ENCODE measurements at regions not wholly inside any gene's neighbourhood (a gene's known extent, or its start where the extent isn't known, plus 50 kb on each side); places are given as distances from the start of the nearest gene placed in this dataset.

GRCh38 chr4:157664726-157665125, 444.2 kb downstream of the GRIA2 start:
- Histone ChIP-seq H3K4me3 (ENCODE audit: low read length) (no peak overlapping the region), H3K9me3 (ENCODE audit: control insufficient read depth, low read length) (no peaks in the 10 kb centered on the region), H3K9ac (ENCODE audit: low read length) (no peak overlapping the region), H3K4me1 (ENCODE audit: control insufficient read depth, insufficient read depth, low read length) (no peaks in the 10 kb centered on the region), H3K36me3 (ENCODE audit: control insufficient read depth, insufficient read depth, low read length) (no peaks in the 10 kb centered on the region), H3K27me3 (ENCODE audit: control insufficient read depth, insufficient read depth, low read length) (no peaks in the 10 kb centered on the region)

- H3K4me3 ChIP-seq (ENCODE audit: low read length) = no peak overlapping the region
Observed at GRCh38 chr4:157655096-157655809, 434.7 kb downstream of the GRIA2 start.

GRCh38 chr4:157643257-157643656, 422.7 kb downstream of the GRIA2 start:
- no peaks in the 10 kb centered on the region for H3K27me3 ChIP-seq (ENCODE audit: control insufficient read depth, insufficient read depth, low read length)
- no peak overlapping the region for H3K4me3 ChIP-seq (ENCODE audit: low read length)
- H3K9ac ChIP-seq (ENCODE audit: low read length) = no peak overlapping the region
- no peaks in the 10 kb centered on the region for H3K9me3 ChIP-seq (ENCODE audit: control insufficient read depth, low read length)
- no peaks in the 10 kb centered on the region for H3K4me1 ChIP-seq (ENCODE audit: control insufficient read depth, insufficient read depth, low read length)
- H3K36me3 ChIP-seq (ENCODE audit: control insufficient read depth, insufficient read depth, low read length) = no peaks in the 10 kb centered on the region

More at GRCh38 chr4:157655096-157655809, 434.7 kb downstream of the GRIA2 start:
- no peaks in the 10 kb centered on the region for H3K9me3 ChIP-seq (ENCODE audit: control insufficient read depth, low read length)
- no peaks in the 10 kb centered on the region for H3K36me3 ChIP-seq (ENCODE audit: control insufficient read depth, insufficient read depth, low read length)
- H3K4me1 ChIP-seq (ENCODE audit: control insufficient read depth, insufficient read depth, low read length) = no peaks in the 10 kb centered on the region
- H3K9ac ChIP-seq (ENCODE audit: low read length) = no peak overlapping the region
- H3K27me3 ChIP-seq (ENCODE audit: control insufficient read depth, insufficient read depth, low read length) = no peaks in the 10 kb centered on the region

GRCh38 chr4:157634057-157634456, 413.5 kb downstream of the GRIA2 start:
- no peaks in the 10 kb centered on the region for H3K4me1 ChIP-seq (ENCODE audit: control insufficient read depth, insufficient read depth, low read length)
- no peaks in the 10 kb centered on the region for H3K36me3 ChIP-seq (ENCODE audit: control insufficient read depth, insufficient read depth, low read length)
- H3K27me3 ChIP-seq (ENCODE audit: control insufficient read depth, insufficient read depth, low read length) = no peaks in the 10 kb centered on the region
- H3K9me3 ChIP-seq (ENCODE audit: control insufficient read depth, low read length) = no peaks in the 10 kb centered on the region
- no peak overlapping the region for H3K9ac ChIP-seq (ENCODE audit: low read length)
- no peak overlapping the region for H3K4me3 ChIP-seq (ENCODE audit: low read length)

GRCh38 chr4:157616741-157617472, 396.4 kb downstream of the GRIA2 start:
- Histone ChIP-seq H3K9me3 (ENCODE audit: control insufficient read depth, low read length) (no peaks in the 10 kb centered on the region), H3K4me3 (ENCODE audit: low read length) (no peak overlapping the region), H3K36me3 (ENCODE audit: control insufficient read depth, insufficient read depth, low read length) (no peaks in the 10 kb centered on the region), H3K9ac (ENCODE audit: low read length) (no peak overlapping the region), H3K27me3 (ENCODE audit: control insufficient read depth, insufficient read depth, low read length) (no peaks in the 10 kb centered on the region), H3K4me1 (ENCODE audit: control insufficient read depth, insufficient read depth, low read length) (no peaks in the 10 kb centered on the region)

GRCh38 chr4:157607996-157608395, 387.5 kb downstream of the GRIA2 start:
- no peak overlapping the region for H3K4me3 ChIP-seq (ENCODE audit: low read length)
- H3K27me3 ChIP-seq (ENCODE audit: control insufficient read depth, insufficient read depth, low read length) = no peaks in the 10 kb centered on the region
- H3K9ac ChIP-seq (ENCODE audit: low read length) = no peak overlapping the region
- H3K36me3 ChIP-seq (ENCODE audit: control insufficient read depth, insufficient read depth, low read length) = no peaks in the 10 kb centered on the region
- no peaks in the 10 kb centered on the region for H3K9me3 ChIP-seq (ENCODE audit: control insufficient read depth, low read length)
- no peaks in the 10 kb centered on the region for H3K4me1 ChIP-seq (ENCODE audit: control insufficient read depth, insufficient read depth, low read length)

GRCh38 chr4:157600583-157600982, 380.1 kb downstream of the GRIA2 start:
- Histone ChIP-seq H3K4me3 (ENCODE audit: low read length) (no peak overlapping the region), H3K27me3 (ENCODE audit: control insufficient read depth, insufficient read depth, low read length) (no peaks in the 10 kb centered on the region), H3K36me3 (ENCODE audit: control insufficient read depth, insufficient read depth, low read length) (no peaks in the 10 kb centered on the region), H3K9ac (ENCODE audit: low read length) (no peak overlapping the region), H3K4me1 (ENCODE audit: control insufficient read depth, insufficient read depth, low read length) (no peaks in the 10 kb centered on the region), H3K9me3 (ENCODE audit: control insufficient read depth, low read length) (no peaks in the 10 kb centered on the region)

GRCh38 chr4:157591245-157591644, 370.7 kb downstream of the GRIA2 start:
- Histone ChIP-seq H3K9ac (ENCODE audit: low read length) (no peak overlapping the region), H3K9me3 (ENCODE audit: control insufficient read depth, low read length) (no peaks in the 10 kb centered on the region), H3K4me1 (ENCODE audit: control insufficient read depth, insufficient read depth, low read length) (peaks cover 5% of the 10 kb centered on the region)

GRCh38 chr4:157590679-157591078, 370.2 kb downstream of the GRIA2 start:
- Histone ChIP-seq H3K36me3 (ENCODE audit: control insufficient read depth, insufficient read depth, low read length) (no peaks in the 10 kb centered on the region), H3K9me3 (ENCODE audit: control insufficient read depth, low read length) (no peaks in the 10 kb centered on the region), H3K4me3 (ENCODE audit: low read length) (no peak overlapping the region), H3K27me3 (ENCODE audit: control insufficient read depth, insufficient read depth, low read length) (peaks cover 3% of the 10 kb centered on the region), H3K9ac (ENCODE audit: low read length) (no peak overlapping the region), H3K4me1 (ENCODE audit: control insufficient read depth, insufficient read depth, low read length) (peaks cover 5% of the 10 kb centered on the region)

More at GRCh38 chr4:157591245-157591644, 370.7 kb downstream of the GRIA2 start:
- Histone ChIP-seq H3K36me3 (ENCODE audit: control insufficient read depth, insufficient read depth, low read length) (no peaks in the 10 kb centered on the region), H3K27me3 (ENCODE audit: control insufficient read depth, insufficient read depth, low read length) (peaks cover 3% of the 10 kb centered on the region), H3K4me3 (ENCODE audit: low read length) (no peak overlapping the region)

GRCh38 chr4:157587681-157588423, 367.3 kb downstream of the GRIA2 start:
- Histone ChIP-seq H3K9ac (ENCODE audit: low read length) (no peak overlapping the region), H3K9me3 (ENCODE audit: control insufficient read depth, low read length) (no peaks in the 10 kb centered on the region), H3K27me3 (ENCODE audit: control insufficient read depth, insufficient read depth, low read length) (peaks cover 3% of the 10 kb centered on the region), H3K4me1 (ENCODE audit: control insufficient read depth, insufficient read depth, low read length) (peaks cover 5% of the 10 kb centered on the region), H3K4me3 (ENCODE audit: low read length) (no peak overlapping the region), H3K36me3 (ENCODE audit: control insufficient read depth, insufficient read depth, low read length) (no peaks in the 10 kb centered on the region)

GRCh38 chr4:157582141-157582540, 361.6 kb downstream of the GRIA2 start:
- Histone ChIP-seq H3K36me3 (ENCODE audit: control insufficient read depth, insufficient read depth, low read length) (no peaks in the 10 kb centered on the region), H3K4me3 (ENCODE audit: low read length) (no peak overlapping the region), H3K27me3 (ENCODE audit: control insufficient read depth, insufficient read depth, low read length) (no peaks in the 10 kb centered on the region), H3K4me1 (ENCODE audit: control insufficient read depth, insufficient read depth, low read length) (no peaks in the 10 kb centered on the region), H3K9ac (ENCODE audit: low read length) (no peak overlapping the region), H3K9me3 (ENCODE audit: control insufficient read depth, low read length) (no peaks in the 10 kb centered on the region)

- Histone ChIP-seq H3K4me3 (ENCODE audit: low read length) (no peak overlapping the region), H3K4me1 (ENCODE audit: control insufficient read depth, insufficient read depth, low read length) (peaks cover 7% of the 10 kb centered on the region), H3K27me3 (ENCODE audit: control insufficient read depth, insufficient read depth, low read length) (no peaks in the 10 kb centered on the region), H3K9me3 (ENCODE audit: control insufficient read depth, low read length) (no peaks in the 10 kb centered on the region), H3K36me3 (ENCODE audit: control insufficient read depth, insufficient read depth, low read length) (no peaks in the 10 kb centered on the region), H3K9ac (ENCODE audit: low read length) (no peak overlapping the region)
Observed at GRCh38 chr4:157576671-157577217, 356.2 kb downstream of the GRIA2 start.

Data from mucosa of stomach (tissue), 1 donor.